HepG2 (cell line): ENCODE measurements at regions not wholly inside any gene's neighbourhood (a gene's known extent, or its start where the extent isn't known, plus 50 kb on each side); places are given as distances from the start of the nearest gene placed in this dataset.

Experiments
- ATAC-seq: fragments of 200-7000 bp; cut with Tn5 transposase; 3 replicates; pipeline ENCODE4 v1.9.1; 2020; ENCODE audit warnings: mild to moderate bottlenecking, moderate library complexity
- BruUV-seq: library from RNA; stranded (reverse); fragments of 400-500 nt; replicated peaks from 2 replicates; lab custom pipeline; 2021; lab: Mats Ljungman, UMichigan
- CTCF ChIA-PET: fragments of 300-600 bp; formaldehyde crosslinking; extraction: SDS; loops from one replicate; lab custom pipeline; 2021; ENCODE audit warnings: low total read pairs, inconsistent platforms, low intra/inter-chr PET ratio; lab: Yijun Ruan, JAX
- POLR2A ChIA-PET: fragments of 350-600 bp; sonication (Branson Sonifier 250); formaldehyde crosslinking; loops from one replicate; lab custom pipeline; 2020; ENCODE audit warnings: antibody characterized with exemption, inconsistent platforms; lab: Yijun Ruan, JAX
- DNase-seq: peaks from one replicate; pipeline ENCODE4 v3.0.0-alpha.2; 2015; ENCODE audit warnings: low spot score
- FAIRE-seq: peaks from 3 replicates; lab custom pipeline; 2011; peaks lifted over from hg19 to GRCh38; lab: Jason Lieb, UNC
- H2AFZ ChIP-seq: one replicate; pipeline ENCODE4 v1.6.1; 2011; ENCODE audit warnings: low read length, inconsistent platforms
- H3K27ac ChIP-seq: fragments of 300-600 bp; 3 replicates; pipeline ENCODE4 v1.8.0; 2011; ENCODE audit warnings: mixed run types, mild to moderate bottlenecking, mixed read lengths, low read length, inconsistent platforms; ENCODE audit not compliant: insufficient read depth; ENCODE audit errors: extremely low read length
- H3K27me3 ChIP-seq, 2 experiments: fragments of 200-600 bp in 1 of 2; 2 replicates in 1 of 2; 3 replicates in 1 of 2; pipeline versions ENCODE4 v1.6.0 to v1.8.0; 2011; ENCODE audit warnings: low read length in 2 of 2, mild to moderate bottlenecking in 2 of 2, moderate library complexity in 2 of 2, inconsistent platforms in 1 of 2; ENCODE audit not compliant: insufficient read depth in 2 of 2, control insufficient read depth in 1 of 2
- H3K36me3 ChIP-seq, 2 experiments: fragments of 200-600 bp in 1 of 2; replicated peaks in 1 of 2; 2 replicates in 1 of 2; 3 replicates in 1 of 2; pipeline versions ENCODE4 v1.5.1 to v1.8.0; 2011; ENCODE audit warnings: low read length in 2 of 2, inconsistent platforms in 1 of 2; ENCODE audit not compliant: insufficient read depth in 2 of 2, control insufficient read depth in 1 of 2
- H3K4me1 ChIP-seq: 2 replicates; pipeline ENCODE4 v1.5.1; 2012; ENCODE audit warnings: low read length, inconsistent platforms; ENCODE audit not compliant: insufficient read depth
- H3K4me2 ChIP-seq: 2 replicates; pipeline ENCODE4 v1.6.0; 2011; ENCODE audit warnings: low read depth, low read length, inconsistent platforms
- H3K4me3 ChIP-seq, 3 experiments: fragments of 200-600 bp in 1 of 3; sonication (generic), shearing (Covaris generic) in 1 of 3; replicated peaks in 1 of 3; 2 replicates each; pipeline ENCODE4 v1.5.1; 2011 to 2016; ENCODE audit warnings: low read length in 3 of 3, inconsistent platforms in 2 of 3, low read depth in 2 of 3, mild to moderate bottlenecking in 2 of 3, control low read depth in 1 of 3, mixed read lengths in 1 of 3; ENCODE audit not compliant: insufficient read depth in 1 of 3
- H3K79me2 ChIP-seq: one replicate; pipeline ENCODE4 v1.6.1; 2011; ENCODE audit warnings: low read length, inconsistent platforms; ENCODE audit not compliant: insufficient read depth
- H3K9ac ChIP-seq: 2 replicates; pipeline ENCODE4 v1.6.0; 2011; ENCODE audit warnings: mild to moderate bottlenecking, low read depth, low read length, inconsistent platforms; ENCODE audit not compliant: insufficient read depth
- H3K9me3 ChIP-seq: 2 replicates; pipeline ENCODE4 v1.5.1; 2012; ENCODE audit warnings: mild to moderate bottlenecking, low read length
- H4K20me1 ChIP-seq: 2 replicates; pipeline ENCODE4 v1.6.0; 2011; ENCODE audit warnings: inconsistent platforms, mild to moderate bottlenecking, low read length, moderate library complexity; ENCODE audit not compliant: insufficient read depth
- AGO2 ChIP-seq: fragments of 200-400 bp; formaldehyde crosslinking; optimal IDR thresholded peaks from 2 replicates; pipeline ENCODE3; 2017; ENCODE audit warnings: mild to moderate bottlenecking, low read depth, low read length, moderate library complexity
- ARNTL ChIP-seq: sonication (generic); formaldehyde crosslinking; IDR thresholded peaks from 2 replicates; pipeline ENCODE4 v1.4.0; 2020; ENCODE audit warnings: mild to moderate bottlenecking, missing genetic modification reagents
- DPF2 ChIP-seq: sonication (generic); formaldehyde crosslinking; IDR thresholded peaks from 2 replicates; pipeline ENCODE4 v1.4.0; 2020; ENCODE audit warnings: mild to moderate bottlenecking, low read depth, missing genetic modification reagents, borderline replicate concordance
- FOXP1 ChIP-seq, 2 experiments: fragments of 450-650 bp in 1 of 2; IDR thresholded peaks; 2 replicates each; pipeline ENCODE4 v1.6.1; 2017 to 2018; ENCODE audit warnings: antibody characterized with exemption in 1 of 2
- GLMP ChIP-seq: sonication (generic); formaldehyde crosslinking; IDR thresholded peaks from 2 replicates; pipeline ENCODE4 v1.9.0; 2021; ENCODE audit warnings: missing genetic modification reagents, mild to moderate bottlenecking, borderline replicate concordance
- PHF20 ChIP-seq: sonication (generic); formaldehyde crosslinking; IDR thresholded peaks from 2 replicates; pipeline ENCODE4 v1.5.0; 2020; ENCODE audit warnings: mild to moderate bottlenecking, missing genetic modification reagents
- SOX5 ChIP-seq: IDR thresholded peaks from 2 replicates; pipeline ENCODE4 v1.6.1; 2016; ENCODE audit warnings: borderline replicate concordance
- TAF15 ChIP-seq: fragments of 200-400 bp; formaldehyde crosslinking; IDR thresholded peaks from one replicate; pipeline ENCODE4 v1.6.1; 2018; ENCODE audit warnings: mild to moderate bottlenecking, low read depth, low read length; ENCODE audit not compliant: poor library complexity, severe bottlenecking
- ZBTB46 ChIP-seq: sonication (generic); formaldehyde crosslinking; IDR thresholded peaks from 2 replicates; pipeline ENCODE4 v1.4.0; 2020; ENCODE audit warnings: mild to moderate bottlenecking, missing genetic modification reagents, borderline replicate concordance
- ZFP90 ChIP-seq: sonication (generic); formaldehyde crosslinking; IDR thresholded peaks from 2 replicates; pipeline ENCODE4 v1.8.0; 2022; ENCODE audit warnings: missing genetic modification reagents, mild to moderate bottlenecking, inconsistent platforms, borderline replicate concordance
- ZNF34 ChIP-seq: sonication (generic); formaldehyde crosslinking; IDR thresholded peaks from 2 replicates; pipeline ENCODE4 v1.4.0; 2020; ENCODE audit warnings: mild to moderate bottlenecking, missing genetic modification reagents, borderline replicate concordance
- ZNF484 ChIP-seq: sonication (generic); formaldehyde crosslinking; IDR thresholded peaks from 2 replicates; pipeline ENCODE4 v1.5.1; 2020; ENCODE audit warnings: mild to moderate bottlenecking, low read depth, missing genetic modification reagents, borderline replicate concordance
- ZNF552 ChIP-seq: sonication (generic); formaldehyde crosslinking; IDR thresholded peaks from 2 replicates; pipeline ENCODE4 v1.9.0; 2022; ENCODE audit warnings: missing genetic modification reagents, mild to moderate bottlenecking, borderline replicate concordance
- ZNF567 ChIP-seq: sonication (generic); formaldehyde crosslinking; IDR thresholded peaks from 2 replicates; pipeline ENCODE4 v1.8.1; 2023; ENCODE audit warnings: mild to moderate bottlenecking, missing genetic modification reagents, borderline replicate concordance
- ZNF746 ChIP-seq: sonication (generic); formaldehyde crosslinking; IDR thresholded peaks from 2 replicates; pipeline ENCODE4 v1.8.0; 2022; ENCODE audit warnings: mild to moderate bottlenecking, missing genetic modification reagents
- WGBS: methylation state at CpG from one replicate; pipeline ENCODE4 v1.1.6; 2017; ENCODE audit warnings: low lambda C conversion rate; 5-methylcytosine and 5-hydroxymethylcytosine counted together
- in situ Hi-C: cut with HindIII; loops from 2 replicates; pipeline ENCODE4 v1.10.0; 2017; ENCODE audit warnings: low pct_unique_long_range_greater_than_20kb; ENCODE audit not compliant: extremely low pct_ligation_motif_present
- intact Hi-C: fragments of 100-400 bp; cut with micrococcal nuclease; formaldehyde crosslinking; loops from one replicate; pipeline ENCODE4 v1.10.0; 2022; ENCODE audit not compliant: unreplicated experiment

DNA sequence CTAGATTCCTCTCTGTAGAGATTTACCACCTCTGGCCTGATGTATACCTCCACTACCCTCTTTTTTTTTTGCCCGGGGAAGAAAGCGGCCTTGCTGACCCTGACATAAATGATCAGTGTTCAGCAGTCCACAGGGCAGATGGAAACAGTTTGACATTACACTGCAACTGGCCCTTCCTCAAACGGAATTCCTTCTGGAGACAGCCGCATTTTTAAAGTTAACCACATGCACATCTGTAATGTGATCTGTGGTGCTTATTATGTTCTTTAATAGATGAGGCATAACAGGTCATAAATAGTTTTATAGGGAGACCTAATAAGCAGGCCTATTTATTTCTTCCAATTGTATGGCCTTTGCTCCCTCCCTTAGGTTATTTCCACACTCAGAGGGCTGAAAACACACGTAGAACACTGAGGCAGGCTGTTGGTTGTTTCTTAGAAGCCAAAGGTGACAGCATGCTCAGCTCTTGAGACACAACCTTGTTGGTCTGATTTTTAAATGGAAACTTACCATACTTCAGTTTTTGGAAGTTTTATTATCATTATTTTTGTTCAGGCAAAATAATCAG is 84.0 kb upstream of the APC start:
- TF ChIP-seq SOX5 (CRISPR knock-in tag): no peak
- TF ChIP-seq DPF2 (CRISPR knock-in tag): no peak
- TF ChIP-seq ZNF567 (CRISPR knock-in tag): no peak
- no peak for TF ChIP-seq AGO2
- no peak for TF ChIP-seq ARNTL (CRISPR knock-in tag)
- TF ChIP-seq ZFP90: no peak
- no peak for TF ChIP-seq GLMP (CRISPR knock-in tag)
- no peak for TF ChIP-seq TAF15
- TF ChIP-seq ZBTB46: no peak
- no peak for TF ChIP-seq ZNF484 (CRISPR knock-in tag)
- TF ChIP-seq ZNF34: no peak
- TF ChIP-seq FOXP1 (IDR thresholded peaks at IDR 0.05): no peak
- TF ChIP-seq FOXP1 (CRISPR knock-in tag; IDR thresholded peaks at IDR 0.05): no peak
- no peak for TF ChIP-seq ZNF746 (CRISPR knock-in tag)
- no peak for TF ChIP-seq ZNF552 (CRISPR knock-in tag)
- no peak for TF ChIP-seq PHF20 (CRISPR knock-in tag)
- ChIA-PET CTCF (no interaction called here), POLR2A (no interaction called here)
- intact Hi-C loops: no loop called here
- ATAC-seq: no peak
- Histone ChIP-seq H4K20me1 (no peaks in the 10 kb centered on the region), H3K36me3 (no peaks in the 10 kb centered on the region), H3K4me1 (no peaks in the 10 kb centered on the region), H3K27me3 (no peaks in the 10 kb centered on the region; a peak in 1 of 5 replicates), H3K9ac (no peak overlapping the region), H3K27ac (no peak overlapping the region), H3K4me2 (no peak overlapping the region), H3K9me3 (no peaks in the 10 kb centered on the region), H3K4me3 (no peak overlapping the region), H3K79me2 (no peaks in the 10 kb centered on the region), H2AFZ (no peak overlapping the region)
- no peak for DNase-seq
- BruUV-seq: no TSS peak
- in situ Hi-C loops: no loop called here
- no peak for FAIRE-seq
- 29% methylated on average over 5 of the region's 5 CpGs for WGBS
